Inferior parietal cortex (tissue), 1 donor: ENCODE measurements at regions not wholly inside any gene's neighbourhood (a gene's known extent, or its start where the extent isn't known, plus 50 kb on each side); places are given as distances from the start of the nearest gene placed in this dataset.

ENCODE experiments used
- DNase-seq: peaks from one replicate; pipeline ENCODE4 v3.0.0-alpha.2; 2016; ENCODE audit errors: extremely low spot score

DNA sequence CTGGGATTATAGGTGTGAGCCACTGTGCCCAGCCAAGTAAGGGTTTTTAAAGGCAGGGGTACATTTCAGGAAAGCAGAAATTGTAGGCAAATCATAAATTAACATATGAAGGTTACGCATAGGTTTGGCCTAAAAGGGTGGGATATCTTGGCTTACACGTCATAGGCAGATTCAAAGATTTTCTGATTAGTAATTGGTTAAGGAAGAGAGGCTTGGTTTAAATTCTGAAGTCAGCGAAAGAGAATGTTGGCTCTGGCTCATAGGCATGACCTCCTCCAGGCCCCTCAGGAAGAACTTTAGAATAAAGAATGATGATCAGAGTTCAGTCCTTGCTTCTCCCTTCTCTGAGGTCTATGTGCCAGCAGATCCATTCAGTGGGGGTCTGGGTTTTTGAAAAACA lies 124.8 kb upstream of the RBBP6 start:
- DNase-seq, result no peak

DNA sequence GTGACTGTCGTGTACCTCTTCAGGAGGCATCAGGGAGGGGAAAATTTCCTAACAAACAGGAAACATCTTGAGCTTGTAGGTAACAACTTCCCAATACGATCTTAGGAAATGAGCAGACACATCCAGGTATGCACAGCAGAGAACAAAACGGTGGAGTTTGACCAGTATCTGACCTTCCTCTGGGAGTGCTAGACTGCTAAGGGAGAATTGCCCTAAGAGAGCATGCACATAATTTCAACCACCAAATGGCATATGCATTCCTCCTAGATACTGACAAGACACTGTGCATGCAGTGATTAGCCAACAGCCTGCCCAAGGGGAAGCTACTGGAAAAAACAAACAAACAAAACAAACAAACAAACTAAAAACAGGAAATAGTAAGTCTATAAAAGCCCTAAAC lies 120.6 kb upstream of the RBBP6 start:
- DNase-seq, result no peak

DNA sequence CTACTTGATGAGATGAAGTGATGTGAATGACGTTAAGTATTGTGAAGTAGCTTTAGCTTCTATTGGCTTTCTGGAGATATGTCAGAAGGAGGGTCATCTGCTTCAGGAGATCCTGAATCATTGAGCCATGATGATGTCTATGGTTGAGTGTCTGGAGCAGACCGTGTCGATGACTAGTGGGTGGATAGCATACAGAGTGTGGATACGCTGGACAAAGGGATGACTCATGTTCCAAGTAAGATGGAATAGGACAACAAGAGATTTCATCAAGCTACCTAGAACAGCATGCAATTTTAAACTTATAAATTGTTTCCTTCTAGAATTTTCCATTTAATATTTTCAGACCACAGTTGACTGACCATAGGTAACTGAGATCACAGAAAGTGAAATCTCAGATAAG lies 116.1 kb upstream of the RBBP6 start:
- no peak for DNase-seq

DNA sequence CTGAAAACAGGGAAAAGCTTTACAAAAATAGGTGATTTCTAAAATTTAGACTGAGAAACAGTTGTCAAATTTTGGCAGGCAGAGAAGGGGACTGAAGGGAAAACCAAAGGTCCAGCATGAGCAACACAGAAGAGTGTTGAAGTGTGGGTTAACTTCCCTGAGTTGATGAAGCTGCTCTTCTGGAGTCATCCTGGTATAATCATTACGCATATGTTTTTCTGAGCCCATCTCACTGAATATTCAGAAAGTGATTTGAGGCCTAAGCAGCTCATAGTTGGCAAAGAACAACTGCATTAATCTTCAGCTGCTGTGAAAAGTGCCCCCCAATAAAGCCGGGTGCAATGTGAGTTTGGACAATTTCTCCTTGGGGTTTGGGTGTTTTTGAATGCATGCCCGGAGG lies 115.0 kb upstream of the RBBP6 start:
- no peak for DNase-seq

DNA sequence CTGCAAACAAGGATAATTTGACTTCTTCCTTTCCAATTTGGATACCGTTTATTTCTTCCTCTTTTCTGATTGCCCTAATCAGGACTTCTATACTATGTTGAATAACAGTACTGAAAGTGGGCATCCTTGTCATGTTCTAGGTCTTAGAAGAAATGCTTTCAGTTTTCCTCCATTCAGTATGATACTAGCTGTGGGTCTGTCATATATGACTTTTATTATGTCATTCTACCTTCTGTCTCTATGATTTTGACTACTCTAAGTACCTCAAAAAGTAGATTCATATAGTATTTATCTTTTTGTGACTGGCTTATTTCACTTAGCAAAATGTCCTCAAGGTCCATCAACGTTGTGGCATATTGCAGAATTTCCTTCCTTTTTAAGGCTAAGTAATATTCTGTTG lies 111.5 kb upstream of the RBBP6 start:
- no peak for DNase-seq

DNA sequence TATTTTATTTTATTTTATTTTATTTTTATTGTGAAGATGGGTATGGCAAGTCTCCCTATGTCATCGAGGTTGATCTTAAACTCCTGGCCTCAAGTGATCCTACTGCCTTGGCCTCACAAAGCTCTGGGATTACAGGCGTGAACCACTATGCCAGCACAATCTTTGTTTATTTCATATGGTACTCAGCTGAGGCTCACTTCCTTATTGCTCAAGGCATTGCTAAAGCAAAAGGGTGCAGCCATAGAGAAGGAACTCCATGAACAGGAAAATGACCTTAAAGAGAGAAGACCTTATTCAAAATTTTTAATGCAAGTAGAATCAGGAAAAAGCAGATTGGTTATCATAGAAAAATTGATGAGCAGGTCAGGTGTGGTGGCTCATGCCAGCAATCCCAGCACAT lies 110.6 kb upstream of the RBBP6 start:
- no peak for DNase-seq

DNA sequence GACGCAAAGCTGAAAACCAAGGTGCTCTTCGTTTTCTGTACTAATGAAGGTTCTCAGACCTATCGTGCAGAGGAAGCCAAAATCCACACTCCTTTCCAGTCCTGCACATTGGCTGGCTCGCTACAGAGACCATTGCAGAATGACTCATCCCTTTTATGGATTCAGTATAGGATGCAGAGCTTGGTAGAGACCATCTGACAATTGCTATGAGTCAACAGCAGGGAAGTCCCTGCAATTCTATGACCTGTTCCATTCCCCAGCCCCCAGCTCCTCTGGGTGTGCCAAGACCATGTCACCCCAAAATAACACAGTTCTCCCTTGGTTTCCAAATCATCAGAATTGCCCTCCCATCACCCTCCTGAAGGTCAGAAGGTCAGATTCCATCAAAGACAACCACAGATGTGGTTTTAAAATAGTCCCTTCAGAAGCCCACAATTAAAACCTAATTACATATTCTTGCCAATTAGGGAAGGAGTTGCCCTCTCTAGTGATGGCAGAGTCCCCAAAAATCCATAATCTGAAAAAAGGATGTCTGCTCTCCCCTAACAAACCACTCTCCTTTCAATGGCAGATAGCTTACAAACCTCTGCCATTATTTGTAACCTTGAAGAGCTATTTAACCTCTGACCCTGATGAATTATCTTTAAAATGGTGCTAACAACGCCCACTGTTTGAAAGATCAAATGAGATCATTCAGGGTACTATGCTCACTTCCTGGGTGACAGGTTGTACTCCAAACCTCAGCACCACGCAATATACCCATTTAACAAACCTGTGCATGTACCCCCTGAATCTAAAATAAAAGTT lies 108.2 kb upstream of the RBBP6 start:
- no peak for DNase-seq

DNA sequence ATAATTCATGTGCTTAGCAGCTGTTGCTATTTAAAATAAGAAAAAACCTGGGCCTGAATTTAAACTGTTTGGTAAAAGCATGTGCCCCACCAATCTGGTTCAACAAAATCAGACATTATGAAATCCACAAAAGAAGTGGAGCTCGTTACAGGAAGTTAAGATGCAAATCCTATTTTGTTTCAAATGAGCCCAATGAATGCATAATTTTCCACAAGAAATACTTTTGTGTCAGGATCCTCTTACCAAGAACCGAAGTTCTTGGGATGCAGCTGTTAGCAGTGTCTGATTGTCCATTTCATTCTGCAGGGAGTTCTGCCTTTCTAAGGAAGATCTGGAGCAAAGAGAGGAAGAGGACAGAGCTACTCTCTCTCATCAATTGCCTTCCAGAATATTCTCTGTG lies 105.7 kb upstream of the RBBP6 start:
- no peak for DNase-seq

DNA sequence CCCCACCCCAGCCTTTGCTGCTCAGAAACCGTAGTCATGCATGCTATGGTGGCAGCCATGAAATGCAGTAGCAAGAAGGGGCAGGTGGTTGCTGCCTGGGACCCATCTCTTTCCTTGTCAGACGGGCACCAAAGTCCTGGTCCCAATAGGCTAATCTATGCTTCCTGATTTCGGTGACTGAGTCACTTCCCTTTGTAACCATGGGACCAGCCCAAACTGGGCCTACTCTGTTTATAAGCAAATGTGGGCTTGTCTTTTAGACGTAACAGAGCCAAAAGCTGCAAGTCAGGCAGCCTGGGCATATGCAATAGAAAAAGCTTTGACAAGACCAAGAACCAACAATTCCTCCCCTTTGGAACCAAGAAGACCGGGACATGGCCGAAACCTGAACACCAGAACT lies 99.1 kb upstream of the RBBP6 start:
- no peak for DNase-seq

DNA sequence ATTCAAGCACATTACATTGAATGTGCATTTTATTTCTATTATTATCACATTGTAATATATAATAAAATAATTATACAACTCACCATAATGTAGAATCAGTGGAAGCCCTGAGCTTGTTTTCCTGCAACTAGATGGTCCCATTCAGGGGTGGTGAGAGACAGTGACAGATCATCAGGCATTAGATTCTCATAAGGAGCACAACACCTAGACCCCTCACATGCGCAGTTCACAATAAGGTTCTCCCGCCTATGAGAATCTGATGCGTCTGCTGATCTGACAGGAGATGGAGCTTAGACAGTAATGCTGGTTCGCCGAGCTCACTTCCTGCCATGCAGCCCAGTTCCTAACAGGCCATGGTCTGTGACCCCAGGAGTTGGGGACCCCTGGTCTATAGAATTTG lies 96.7 kb upstream of the RBBP6 start:
- DNase-seq, result no peak

DNA sequence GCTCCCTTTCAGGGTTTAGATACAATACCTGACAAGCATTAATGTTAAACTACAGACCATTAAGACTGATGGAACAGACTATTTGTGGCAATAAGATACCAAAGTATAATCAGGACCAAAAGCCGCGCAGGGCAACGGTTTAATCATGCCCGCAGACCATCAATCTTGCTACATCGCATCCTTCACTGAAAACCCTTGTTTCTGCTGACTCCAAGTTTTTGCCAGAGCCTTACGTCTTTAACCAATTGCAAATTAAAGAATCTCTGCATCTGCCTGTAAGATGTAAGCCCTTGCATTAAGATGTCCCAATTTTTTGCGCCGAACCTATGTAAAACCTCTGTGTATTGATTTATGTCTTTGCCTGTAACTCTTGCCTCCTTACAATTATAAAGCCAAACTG lies 94.2 kb upstream of the RBBP6 start:
- no peak for DNase-seq

DNA sequence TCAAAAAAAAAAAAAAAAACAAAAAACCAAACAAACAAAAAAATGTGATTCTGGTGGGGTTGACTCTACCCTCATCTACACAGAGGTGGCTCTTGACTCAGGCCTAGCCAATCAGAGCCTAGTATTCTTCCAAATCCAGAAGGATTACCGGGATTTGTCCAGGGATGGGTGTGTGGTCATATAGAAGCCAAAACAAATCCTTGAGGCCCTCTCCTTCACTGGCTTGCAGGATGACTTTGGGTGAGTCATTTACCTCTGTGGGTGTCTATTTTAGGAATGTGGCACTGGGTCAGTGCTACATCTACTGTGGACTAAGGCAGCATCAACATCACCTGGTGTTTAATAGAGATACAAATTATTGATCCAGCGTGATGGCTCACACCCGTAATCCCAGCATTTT lies 93.2 kb upstream of the RBBP6 start:
- DNase-seq, result no peak

DNA sequence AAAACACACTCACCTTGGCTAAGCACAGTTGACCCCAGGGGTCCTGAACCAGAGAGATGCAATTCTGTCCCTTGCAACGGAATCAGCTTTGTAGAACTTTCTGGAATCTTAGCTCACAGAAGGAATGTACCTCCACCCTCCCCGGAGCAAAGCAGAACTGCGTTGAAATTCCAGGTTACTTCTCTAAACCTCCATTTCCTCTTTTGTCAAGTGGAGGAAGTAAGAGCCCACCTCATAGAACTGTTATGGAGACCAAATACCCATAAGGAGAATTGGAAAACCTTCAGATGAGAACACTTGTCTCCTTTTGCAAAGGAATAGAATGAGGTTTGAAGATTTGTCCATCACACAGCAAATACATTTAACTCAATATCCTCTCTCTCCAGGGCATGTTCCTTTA lies 86.6 kb upstream of the RBBP6 start:
- DNase-seq, result no peak

DNA sequence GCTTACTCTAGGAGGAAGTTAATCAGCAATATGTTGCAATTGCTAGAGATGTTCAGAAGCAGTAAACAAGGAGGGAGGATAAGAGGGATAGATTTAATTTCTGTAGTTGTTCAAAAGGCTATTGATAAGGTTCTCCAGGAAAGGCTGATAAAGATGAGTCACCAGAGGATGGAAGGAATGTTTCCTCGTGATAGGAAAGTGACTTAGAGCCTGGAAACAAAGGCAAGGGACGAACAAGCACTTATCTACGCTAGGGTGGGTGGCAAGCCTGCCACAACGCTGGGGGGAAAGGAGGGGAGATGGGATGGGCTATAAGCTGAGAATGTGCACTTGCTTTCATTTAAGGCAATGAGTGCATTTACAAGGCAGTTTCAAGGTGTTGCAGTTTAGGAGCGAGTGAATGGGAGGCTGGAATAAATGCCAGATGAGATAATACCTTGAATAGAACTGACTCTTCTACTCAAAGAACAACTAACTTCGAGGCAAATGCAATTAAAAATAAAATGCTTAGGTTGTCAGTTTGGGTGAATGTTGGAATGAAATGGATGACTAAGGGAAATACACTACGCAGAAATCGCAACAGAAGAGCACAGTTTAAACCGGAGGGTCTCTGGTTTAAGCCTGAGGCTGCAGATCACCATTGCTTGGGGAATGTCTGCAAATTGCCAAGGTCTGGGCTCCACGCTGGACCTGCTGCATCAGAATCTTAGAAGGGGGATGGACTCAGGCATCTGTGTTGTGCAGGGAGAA lies 76.0 kb upstream of the RBBP6 start:
- DNase-seq, result no peak

DNA sequence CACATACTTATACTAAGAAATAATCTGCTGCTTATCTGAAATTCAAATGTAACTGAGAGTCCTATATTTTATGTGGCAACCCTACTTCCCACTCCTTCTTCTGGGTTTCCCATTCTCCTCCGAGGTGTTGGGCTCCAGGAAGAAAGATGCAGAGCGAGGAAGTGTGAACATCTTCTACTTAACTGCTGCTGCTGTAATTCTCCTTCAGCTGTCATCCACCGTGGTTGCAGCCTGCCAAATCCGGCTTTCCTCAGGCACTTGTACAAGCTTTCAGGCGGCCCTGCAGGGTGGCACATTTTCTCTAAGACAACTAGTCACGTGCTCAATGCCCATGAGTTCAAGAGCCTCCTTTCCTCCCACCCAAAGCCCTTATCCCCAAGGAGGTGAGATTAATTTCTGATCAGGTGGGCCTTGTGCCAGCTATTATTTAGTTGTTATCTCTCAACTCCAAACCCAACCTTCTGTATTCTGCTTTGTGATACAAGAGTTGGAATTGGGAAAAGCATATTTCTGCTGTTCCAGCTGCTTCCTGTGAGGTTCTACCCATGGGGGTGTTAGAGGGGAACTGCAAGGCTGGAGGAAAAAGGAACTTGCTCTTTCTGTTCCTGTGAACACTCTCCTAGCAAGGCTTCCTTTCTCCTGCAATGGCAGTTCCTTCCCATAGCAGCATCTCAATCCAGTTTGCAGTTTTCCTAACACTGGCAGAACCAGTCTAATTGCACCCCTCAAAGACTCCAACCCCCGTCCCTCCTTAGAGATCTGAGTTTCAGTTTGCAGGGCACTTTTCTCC lies 67.6 kb upstream of the RBBP6 start:
- peak; percentile 39 for DNase-seq

DNA sequence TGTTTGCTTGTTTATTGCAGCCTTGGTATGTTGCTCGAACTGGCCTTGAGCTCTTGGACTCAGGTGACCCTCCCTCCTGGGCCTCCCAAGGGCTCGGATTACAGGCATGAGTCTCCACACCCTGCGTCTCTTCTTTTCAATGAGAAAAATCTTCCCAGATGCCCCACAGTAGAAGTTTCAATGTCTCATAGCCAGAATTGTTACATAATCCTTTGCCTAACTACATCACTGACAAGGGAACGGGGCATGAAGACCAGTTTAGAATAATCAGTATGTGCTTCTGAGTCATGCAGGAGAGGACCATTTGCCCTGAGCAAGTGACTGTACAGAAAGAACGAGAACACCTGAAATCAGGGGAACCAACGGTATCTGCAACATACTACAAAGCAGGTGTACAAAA lies 61.9 kb upstream of the RBBP6 start:
- no peak for DNase-seq

DNA sequence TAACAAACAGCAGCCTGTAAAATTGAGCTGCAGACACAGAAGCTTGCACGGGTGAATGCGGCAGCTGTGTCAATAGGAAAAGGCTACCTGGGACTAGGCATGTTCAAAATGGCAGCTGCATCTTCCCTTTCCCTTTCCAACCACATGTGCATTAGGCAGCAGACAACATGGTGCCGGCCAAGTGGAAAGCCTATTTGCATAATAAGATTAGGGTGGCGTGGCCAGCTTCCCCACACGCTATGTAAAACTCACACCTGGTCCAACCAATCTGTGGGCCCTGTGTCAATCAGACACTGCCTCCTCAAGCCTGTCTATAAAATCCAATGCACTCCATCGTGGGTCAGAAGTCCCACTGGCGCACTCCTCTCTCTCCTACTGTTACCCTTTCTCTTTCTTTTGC lies 61.0 kb upstream of the RBBP6 start:
- DNase-seq, result no peak

DNA sequence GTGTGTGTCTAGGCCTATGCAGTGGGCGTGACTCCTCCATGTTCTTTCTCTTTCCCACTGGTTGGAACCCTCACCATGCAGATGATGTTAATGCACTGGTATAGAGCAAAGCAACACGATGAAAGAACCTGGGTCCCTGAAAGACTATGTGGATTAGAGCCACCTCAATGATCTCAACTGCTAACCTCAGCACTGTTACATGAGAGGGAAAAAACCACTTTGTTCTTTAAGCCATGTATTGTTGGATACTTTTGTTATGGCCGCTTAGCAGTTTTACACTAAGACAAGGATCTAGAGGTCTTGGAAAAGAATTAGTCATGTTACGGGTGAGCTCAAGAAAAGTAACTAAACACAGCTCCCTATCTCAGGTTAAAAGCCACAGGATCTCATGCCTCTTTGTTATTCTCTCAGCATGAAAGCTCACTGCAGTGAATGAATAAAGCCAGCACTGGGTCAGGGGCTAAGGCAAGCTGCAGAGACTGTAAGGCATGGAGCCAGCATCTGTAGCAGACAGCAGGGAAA lies 56.6 kb upstream of the RBBP6 start:
- no peak for DNase-seq

DNA sequence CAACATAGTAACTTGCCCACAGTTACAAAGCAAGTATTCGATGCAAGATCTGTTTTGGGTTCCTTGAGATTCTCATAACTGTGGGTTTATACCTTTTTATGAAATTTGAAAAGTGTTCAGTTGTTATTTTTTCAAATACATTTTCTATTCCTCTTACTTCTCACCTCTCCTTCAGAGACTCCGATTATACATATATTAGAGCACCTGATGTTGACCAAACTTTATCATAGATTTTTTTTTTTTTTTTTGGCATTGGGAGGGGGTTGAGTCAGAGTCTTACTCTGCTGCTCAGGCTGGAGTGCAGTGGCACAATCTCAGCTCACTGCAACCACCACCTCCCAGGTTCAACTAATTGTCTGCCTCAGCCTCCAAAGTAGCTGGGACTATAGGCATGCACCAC lies 51.3 kb upstream of the RBBP6 start:
- no peak for DNase-seq
